Loucy (cell line): ENCODE measurements at regions not wholly inside any gene's neighbourhood (a gene's known extent, or its start where the extent isn't known, plus 50 kb on each side); places are given as distances from the start of the nearest gene placed in this dataset.

Experiments
- H2AFZ ChIP-seq: fragments of 200-600 bp; sonication (generic); 2 replicates; pipeline ENCODE4 v1.6.0; 2016; ENCODE audit warnings: antibody characterized with exemption, mild to moderate bottlenecking, low read length, moderate library complexity
- H3F3A ChIP-seq: fragments of 200-600 bp; 2 replicates; pipeline ENCODE4 v1.6.0; 2016; ENCODE audit warnings: antibody characterized with exemption, low read depth, mild to moderate bottlenecking
- H3K27me3 ChIP-seq: fragments of 200-600 bp; sonication (generic); 2 replicates; pipeline ENCODE4 v1.6.1; 2014; ENCODE audit warnings: low read length, mild to moderate bottlenecking; ENCODE audit not compliant: insufficient read depth, poor library complexity, severe bottlenecking
- H3K36me3 ChIP-seq: fragments of 200-600 bp; sonication (generic); 2 replicates; pipeline ENCODE4 v1.6.1; 2016; ENCODE audit warnings: low read length; ENCODE audit not compliant: insufficient read depth
- H3K4me1 ChIP-seq: fragments of 200-600 bp; sonication (generic); 2 replicates; pipeline ENCODE4 v1.5.1; 2014; ENCODE audit warnings: low read length, mild to moderate bottlenecking; ENCODE audit not compliant: insufficient read depth, poor library complexity, severe bottlenecking
- H3K4me2 ChIP-seq: fragments of 200-600 bp; sonication (generic); 2 replicates; pipeline ENCODE4 v1.6.0; 2014; ENCODE audit warnings: antibody characterized with exemption, low read length, low read depth, mild to moderate bottlenecking; ENCODE audit not compliant: poor library complexity, severe bottlenecking
- H3K4me3 ChIP-seq: fragments of 200-600 bp; sonication (generic); 2 replicates; pipeline ENCODE4 v1.5.1; 2014; ENCODE audit warnings: low read length, mild to moderate bottlenecking, mixed read lengths; ENCODE audit not compliant: poor library complexity, severe bottlenecking
- H3K79me2 ChIP-seq: fragments of 200-600 bp; sonication (generic); 2 replicates; pipeline ENCODE4 v1.6.1; 2014; ENCODE audit warnings: low read length; ENCODE audit not compliant: insufficient read depth
- H3K9ac ChIP-seq: fragments of 200-600 bp; sonication (generic); 2 replicates; pipeline ENCODE4 v1.6.0; 2014; ENCODE audit warnings: mild to moderate bottlenecking, low read depth, low read length, moderate library complexity; ENCODE audit not compliant: poor library complexity, severe bottlenecking
- H3K9me2 ChIP-seq: fragments of 200-600 bp; sonication (generic); replicated peaks from 2 replicates; pipeline ENCODE4 v1.6.1; 2016; ENCODE audit warnings: low read depth, low read length, mixed read lengths
- H3K9me3 ChIP-seq: fragments of 200-600 bp; sonication (generic); 2 replicates; pipeline ENCODE4 v1.6.1; 2014; ENCODE audit warnings: mild to moderate bottlenecking, antibody characterized with exemption, low read length, low read depth; ENCODE audit not compliant: insufficient read depth
- H4K20me1 ChIP-seq: fragments of 200-600 bp; sonication (generic); 2 replicates; pipeline ENCODE4 v1.6.0; 2014; ENCODE audit warnings: antibody characterized with exemption, low read length, mild to moderate bottlenecking; ENCODE audit not compliant: insufficient read depth, poor library complexity, severe bottlenecking
- CTCF ChIP-seq: fragments of 200-600 bp; sonication (generic); conservative IDR thresholded peaks from 2 replicates; pipeline ENCODE4 v1.5.1; 2014; ENCODE audit warnings: mild to moderate bottlenecking, antibody characterized with exemption, low read length
- EZH2phosphoT487 ChIP-seq: fragments of 200-600 bp; IDR thresholded peaks from 2 replicates; pipeline ENCODE4 v1.6.1; 2018; ENCODE audit warnings: antibody characterized with exemption, mild to moderate bottlenecking, moderate library complexity, borderline replicate concordance

- Histone ChIP-seq H3K4me1 (no peaks in the 10 kb centered on the region), H2AFZ (no peak overlapping the region), H4K20me1 (no peaks in the 10 kb centered on the region), H3K9me3 (no peaks in the 10 kb centered on the region), H3F3A (no peaks in the 10 kb centered on the region), H3K36me3 (no peaks in the 10 kb centered on the region), H3K4me3 (no peak overlapping the region), H3K9ac (no peak overlapping the region), H3K79me2 (no peaks in the 10 kb centered on the region), H3K4me2 (no peak overlapping the region), H3K27me3 (peaks cover 52% of the 10 kb centered on the region), H3K9me2 (no peaks in the 10 kb centered on the region)
- TF ChIP-seq CTCF = no peak
- no peak for TF ChIP-seq EZH2phosphoT487
Observed at GRCh38 chr1:89457046-89457445, 67.6 kb upstream of the LRRC8B start.

- Histone ChIP-seq H3K36me3 (no peaks in the 10 kb centered on the region), H3K4me3 (no peak overlapping the region), H3K27me3 (peaks cover 72% of the 10 kb centered on the region), H2AFZ (no peak overlapping the region), H4K20me1 (no peaks in the 10 kb centered on the region), H3K9me3 (no peaks in the 10 kb centered on the region), H3K4me1 (no peaks in the 10 kb centered on the region), H3K4me2 (no peak overlapping the region), H3F3A (no peaks in the 10 kb centered on the region), H3K79me2 (no peaks in the 10 kb centered on the region), H3K9ac (no peak overlapping the region), H3K9me2 (no peaks in the 10 kb centered on the region)
- TF ChIP-seq EZH2phosphoT487 (no peak), CTCF (no peak)
Observed at GRCh38 chr1:89459081-89459480, 65.5 kb upstream of the LRRC8B start.

- no peak overlapping the region for H3K4me3 ChIP-seq
- TF ChIP-seq CTCF (0 out of 2 replicates have a peak, but pooled peaks have one; percentile 10), EZH2phosphoT487 (no peak)
- H3K4me2 ChIP-seq = no peak overlapping the region
- no peak overlapping the region for H3K9ac ChIP-seq
- H3K9me3 ChIP-seq = no peaks in the 10 kb centered on the region
- no peaks in the 10 kb centered on the region for H3K4me1 ChIP-seq
- no peaks in the 10 kb centered on the region for H3K79me2 ChIP-seq
- H3K27me3 ChIP-seq = peaks cover 84% of the 10 kb centered on the region
- no peak overlapping the region for H2AFZ ChIP-seq
- no peaks in the 10 kb centered on the region for H3K36me3 ChIP-seq
- no peaks in the 10 kb centered on the region for H4K20me1 ChIP-seq
- no peaks in the 10 kb centered on the region for H3F3A ChIP-seq
- H3K9me2 ChIP-seq = no peaks in the 10 kb centered on the region
Observed at GRCh38 chr1:89460325-89460724, 64.3 kb upstream of the LRRC8B start.
